HG03108 (cell line): ENCODE measurements at regions not wholly inside any gene's neighbourhood (a gene's known extent, or its start where the extent isn't known, plus 50 kb on each side); places are given as distances from the start of the nearest gene placed in this dataset.
"Not testable (repeated sequence)": the region's sequence is repeated elsewhere in the genome, so short reads cannot be mapped to it uniquely, and the experiment has no call there.

Experiments
- ATAC-seq: cut with Tn5 transposase; IDR thresholded peaks from one replicate; pipeline ENCODE4 v1.9.1; 2021; ENCODE audit warnings: moderate library complexity; ENCODE audit not compliant: unreplicated experiment

GRCh38 chr5:136924490-136924889, 559.1 kb upstream of the TRPC7 start:
- no peak for ATAC-seq

GRCh38 chr5:136910625-136911024, 545.3 kb upstream of the TRPC7 start:
- ATAC-seq: no peak

- ATAC-seq: no peak
These were observed 544.6 kb upstream of the TRPC7 start for GRCh38 chr5:136909906-136910305.

- ATAC-seq: no peak
These were observed 542.0 kb upstream of the TRPC7 start for GRCh38 chr5:136907371-136907770.

GRCh38 chr5:136906545-136906944, 541.2 kb upstream of the TRPC7 start:
- ATAC-seq: no peak

- no peak for ATAC-seq
These were observed 540.2 kb upstream of the TRPC7 start for GRCh38 chr5:136905571-136905970.

- ATAC-seq: no peak
These were observed 528.7 kb upstream of the TRPC7 start for GRCh38 chr5:136894070-136894469.

- ATAC-seq: no peak
These were observed 526.7 kb upstream of the TRPC7 start for GRCh38 chr5:136892000-136892399.

- no peak for ATAC-seq
These were observed 526.0 kb upstream of the TRPC7 start for GRCh38 chr5:136891175-136891972.

GRCh38 chr5:136890431-136891148, 525.2 kb upstream of the TRPC7 start:
- ATAC-seq: no peak

- no peak for ATAC-seq
These were observed 521.3 kb upstream of the TRPC7 start for GRCh38 chr5:136886608-136887007.

GRCh38 chr5:136864960-136865359, 499.6 kb upstream of the TRPC7 start:
- no peak for ATAC-seq

GRCh38 chr5:136856648-136857047, 491.3 kb upstream of the TRPC7 start:
- no peak for ATAC-seq

GRCh38 chr5:136853971-136854370, 488.6 kb upstream of the TRPC7 start:
- no peak for ATAC-seq

GRCh38 chr5:136840601-136841000, 475.3 kb upstream of the TRPC7 start:
- no peak for ATAC-seq

GRCh38 chr5:136836093-136836492, 470.7 kb upstream of the TRPC7 start:
- no peak for ATAC-seq

GRCh38 chr5:136820848-136821247, 455.5 kb upstream of the TRPC7 start:
- ATAC-seq: no peak

GRCh38 chr5:136819526-136820302, 454.4 kb upstream of the TRPC7 start:
- no peak for ATAC-seq

- no peak for ATAC-seq
These were observed 451.0 kb upstream of the TRPC7 start for GRCh38 chr5:136816327-136816726.

GRCh38 chr5:136814619-136815378, 449.5 kb upstream of the TRPC7 start:
- ATAC-seq: no peak

- not testable (repeated sequence) for ATAC-seq
These were observed 446.9 kb upstream of the TRPC7 start for GRCh38 chr5:136812270-136812669.
